ENCODE measurements at regions not wholly inside any gene's neighbourhood (a gene's known extent, or its start where the extent isn't known, plus 50 kb on each side); places are given as distances from the start of the nearest gene placed in this dataset.

DNA sequence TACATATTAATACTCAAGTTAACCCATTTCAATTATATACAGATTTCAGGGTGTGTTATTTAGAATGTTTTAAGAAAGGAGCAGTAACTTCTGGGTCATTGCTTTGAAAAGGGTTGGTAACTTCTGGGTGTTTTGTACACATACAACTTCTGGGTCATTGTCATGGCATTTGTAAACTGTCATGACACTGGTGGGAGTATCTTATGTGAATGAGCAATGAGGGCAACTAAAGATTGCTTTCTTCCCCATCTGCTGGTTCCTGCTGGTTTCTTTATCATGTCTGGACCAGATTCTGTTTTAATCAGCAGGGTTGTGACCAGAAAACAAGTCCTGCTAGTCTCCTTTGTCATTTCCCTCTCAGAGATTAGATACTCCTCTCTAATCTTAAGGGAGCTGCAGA, 713.3 kb downstream of the LRFN5 start:
- peaks cover 21% of the 10 kb centered on the region for H3K4me1 Mint-ChIP-seq
- TF ChIP-seq, protein P1, sequence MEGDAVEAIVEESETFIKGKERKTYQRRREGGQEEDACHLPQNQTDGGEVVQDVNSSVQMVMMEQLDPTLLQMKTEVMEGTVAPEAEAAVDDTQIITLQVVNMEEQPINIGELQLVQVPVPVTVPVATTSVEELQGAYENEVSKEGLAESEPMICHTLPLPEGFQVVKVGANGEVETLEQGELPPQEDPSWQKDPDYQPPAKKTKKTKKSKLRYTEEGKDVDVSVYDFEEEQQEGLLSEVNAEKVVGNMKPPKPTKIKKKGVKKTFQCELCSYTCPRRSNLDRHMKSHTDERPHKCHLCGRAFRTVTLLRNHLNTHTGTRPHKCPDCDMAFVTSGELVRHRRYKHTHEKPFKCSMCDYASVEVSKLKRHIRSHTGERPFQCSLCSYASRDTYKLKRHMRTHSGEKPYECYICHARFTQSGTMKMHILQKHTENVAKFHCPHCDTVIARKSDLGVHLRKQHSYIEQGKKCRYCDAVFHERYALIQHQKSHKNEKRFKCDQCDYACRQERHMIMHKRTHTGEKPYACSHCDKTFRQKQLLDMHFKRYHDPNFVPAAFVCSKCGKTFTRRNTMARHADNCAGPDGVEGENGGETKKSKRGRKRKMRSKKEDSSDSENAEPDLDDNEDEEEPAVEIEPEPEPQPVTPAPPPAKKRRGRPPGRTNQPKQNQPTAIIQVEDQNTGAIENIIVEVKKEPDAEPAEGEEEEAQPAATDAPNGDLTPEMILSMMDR (IDR thresholded peaks at IDR 0.05), result no peak
- no peak for TF ChIP-seq EZH2 (IDR thresholded peaks at IDR 0.05; ENCODE audit: borderline replicate concordance, insufficient read depth, low read depth, low read length, poor library complexity, severe bottlenecking)
- H3K27me3 ChIP-seq (replicated peaks in 1 of 4; ENCODE audit: control extremely low read depth in 1 of 4, control insufficient read depth in 3 of 4, insufficient read depth in 4 of 4, low read length in 3 of 4), result no peaks in the 10 kb centered on the region
- H3K9me3 Mint-ChIP-seq (ENCODE audit: insufficient read depth), result no peaks in the 10 kb centered on the region
- H3K4me2 ChIP-seq (replicated peaks; ENCODE audit: low read depth, low read length, poor library complexity, severe bottlenecking), result no peak overlapping the region
- no peaks in the 10 kb centered on the region for H3K36me3 ChIP-seq (replicated peaks in 1 of 2; ENCODE audit: control extremely low read depth in 1 of 2, control insufficient read depth in 1 of 2, extremely low read depth in 1 of 2, insufficient read depth in 2 of 2, low read length in 1 of 2)
- no peak overlapping the region for H3K27ac ChIP-seq (ENCODE audit: low read length in 2 of 2)
- H3K9ac ChIP-seq (ENCODE audit: low read length), result no peak overlapping the region
- no peak overlapping the region for H3K4me3 ChIP-seq (ENCODE audit: control extremely low read depth in 1 of 5, extremely low read depth in 1 of 5, insufficient read depth in 1 of 5, low read depth in 2 of 5, low read length in 4 of 5)
- H3K27me3 Mint-ChIP-seq, result no peaks in the 10 kb centered on the region
- peaks cover 12 to 16% of the 10 kb centered on the region in 2 donors for H3K4me1 ChIP-seq (ENCODE audit: control insufficient read depth in 2 of 2, insufficient read depth in 2 of 2, low read length in 2 of 2)
- no peaks in the 10 kb centered on the region for H3K79me2 ChIP-seq (ENCODE audit: control insufficient read depth, insufficient read depth, low read length)
- ATAC-seq (ENCODE audit: low read depth) (no peak), DNase-seq (no peak)
- peaks cover 0 to 1% (median 0%) of the 10 kb centered on the region in 3 donors for H3K9me3 ChIP-seq (ENCODE audit: control extremely low read depth in 1 of 3, control insufficient read depth in 2 of 3, insufficient read depth in 1 of 3, low read length in 2 of 3)
- no peak overlapping the region for H2AFZ ChIP-seq (ENCODE audit: insufficient read depth, low read depth, low read length, poor library complexity, severe bottlenecking)
- H3K27ac Mint-ChIP-seq, result no peak overlapping the region
- H3K4me3 Mint-ChIP-seq, result no peak overlapping the region
- ChIA-PET CTCF (no interaction called here), POLR2A (no interaction called here)
- intact Hi-C loops (cut with micrococcal nuclease), result no loop called here
- H4K20me1 ChIP-seq (ENCODE audit: control insufficient read depth, insufficient read depth, low read length, poor library complexity, severe bottlenecking), result no peaks in the 10 kb centered on the region

- DNase-seq, result no peak
- Mint-ChIP-seq H3K27ac (no peak overlapping the region), H3K4me3 (no peak overlapping the region), H3K27me3 (no peaks in the 10 kb centered on the region), H3K4me1 (no peaks in the 10 kb centered on the region), H3K9me3 (ENCODE audit: insufficient read depth) (no peaks in the 10 kb centered on the region)
- no peaks in the 10 kb centered on the region for H3K79me2 ChIP-seq (ENCODE audit: control insufficient read depth, insufficient read depth, low read length)
- ChIA-PET POLR2A (no interaction called here), CTCF (no interaction called here)
- no peak overlapping the region for H3K4me2 ChIP-seq (replicated peaks; ENCODE audit: low read depth, low read length, poor library complexity, severe bottlenecking)
- no peak overlapping the region for H2AFZ ChIP-seq (ENCODE audit: insufficient read depth, low read depth, low read length, poor library complexity, severe bottlenecking)
- intact Hi-C loops (cut with micrococcal nuclease), result no loop called here
- no peaks in the 10 kb centered on the region for H4K20me1 ChIP-seq (ENCODE audit: control insufficient read depth, insufficient read depth, low read length, poor library complexity, severe bottlenecking)
- H3K27me3 ChIP-seq (replicated peaks in 1 of 4; ENCODE audit: control extremely low read depth in 1 of 4, control insufficient read depth in 3 of 4, insufficient read depth in 4 of 4, low read length in 3 of 4), result no peaks in the 10 kb centered on the region
- no peak for ATAC-seq (ENCODE audit: low read depth)
- no peak overlapping the region for H3K9ac ChIP-seq (ENCODE audit: low read length)
- peaks cover 0 to 1% (median 0%) of the 10 kb centered on the region in 3 donors for H3K9me3 ChIP-seq (ENCODE audit: control extremely low read depth in 1 of 3, control insufficient read depth in 2 of 3, insufficient read depth in 1 of 3, low read length in 2 of 3)
- no peaks in the 10 kb centered on the region for H3K4me1 ChIP-seq (ENCODE audit: control insufficient read depth in 2 of 2, insufficient read depth in 2 of 2, low read length in 2 of 2)
- H3K27ac ChIP-seq (ENCODE audit: low read length in 2 of 2), result no peak overlapping the region
- no peaks in the 10 kb centered on the region for H3K36me3 ChIP-seq (replicated peaks in 1 of 2; ENCODE audit: control extremely low read depth in 1 of 2, control insufficient read depth in 1 of 2, extremely low read depth in 1 of 2, insufficient read depth in 2 of 2, low read length in 1 of 2)
- no peak overlapping the region for H3K4me3 ChIP-seq (ENCODE audit: control extremely low read depth in 1 of 5, extremely low read depth in 1 of 5, insufficient read depth in 1 of 5, low read depth in 2 of 5, low read length in 4 of 5)
- TF ChIP-seq, protein P1 (IDR thresholded peaks at IDR 0.05), result no peak
- no peak for TF ChIP-seq EZH2 (IDR thresholded peaks at IDR 0.05; ENCODE audit: borderline replicate concordance, insufficient read depth, low read depth, low read length, poor library complexity, severe bottlenecking)
These were observed 710.0 kb downstream of the LRFN5 start for GRCh38 chr14:42316693-42317092.

Data from B cell (primary cell).